ENCODE measurements at regions not wholly inside any gene's neighbourhood (a gene's known extent, or its start where the extent isn't known, plus 50 kb on each side); places are given as distances from the start of the nearest gene placed in this dataset.

DNA sequence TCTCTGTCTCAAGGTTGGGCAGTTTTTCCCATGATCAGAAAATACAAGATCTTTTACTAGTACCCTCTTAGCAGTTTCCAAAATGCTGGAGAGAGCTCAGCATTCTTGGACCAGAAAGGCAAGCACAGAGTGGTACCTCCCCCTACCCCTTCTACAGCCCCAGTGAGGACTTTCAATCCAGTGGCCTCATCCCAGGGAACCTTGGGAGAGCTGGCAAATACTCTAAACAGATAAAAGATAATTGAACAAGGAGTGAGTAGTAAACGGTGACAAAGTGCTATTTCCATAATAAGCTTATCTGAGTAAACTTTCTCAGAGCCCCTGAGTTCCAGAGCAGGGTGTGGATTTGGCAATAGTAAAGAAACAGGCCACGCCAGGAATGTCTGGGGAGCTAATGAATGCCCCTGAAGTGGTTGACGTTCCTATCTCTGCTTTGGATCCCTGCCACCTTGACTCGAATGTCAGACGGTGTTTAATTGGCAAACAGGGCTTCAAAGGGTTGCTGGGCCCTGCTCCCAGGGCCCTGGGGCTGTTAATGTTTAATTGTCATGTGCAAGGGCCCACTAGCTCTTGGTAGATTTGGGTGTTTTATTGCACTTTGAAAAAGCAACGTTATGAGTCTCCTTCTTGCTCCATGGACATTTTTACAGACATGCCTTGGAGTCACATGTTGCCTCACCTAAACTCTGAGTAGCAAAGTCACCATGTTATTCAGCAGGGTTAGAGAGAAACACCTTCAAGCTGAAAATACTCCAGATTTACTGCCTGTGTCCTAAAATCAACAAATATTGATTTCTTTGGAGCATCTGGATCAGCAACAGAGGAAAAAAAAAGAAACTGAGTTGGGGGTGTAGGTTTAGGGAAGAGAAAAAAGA, 239.9 kb downstream of the CYRIA start:
- TF ChIP-seq FOXP2 (optimal IDR thresholded peaks at IDR 0.05; ENCODE audit: borderline replicate concordance, extremely low read depth, extremely low read length, insufficient read depth) (no peak), POLR2AphosphoS5 (IDR thresholded peaks at IDR 0.05; ENCODE audit: low read depth, low read length) (no peak), TAF1 (IDR thresholded peaks at IDR 0.05; ENCODE audit: borderline replicate concordance, insufficient read depth, low read length) (no peak), REST (IDR thresholded peaks at IDR 0.05; ENCODE audit: insufficient read depth in 1 of 2, low read depth in 2 of 2, low read length in 2 of 2) (no peak), SIN3A (IDR thresholded peaks at IDR 0.05; ENCODE audit: borderline replicate concordance, insufficient read depth, low read length) (no peak)
